H1 (cell line): ENCODE measurements at regions not wholly inside any gene's neighbourhood (a gene's known extent, or its start where the extent isn't known, plus 50 kb on each side); places are given as distances from the start of the nearest gene placed in this dataset.

Source experiments
- CTCF ChIA-PET: fragments of 300-600 bp; sonication (Branson Sonifier 250); formaldehyde crosslinking; loops from one replicate; lab custom pipeline; 2021; ENCODE audit not compliant: partially characterized antibody; lab: Charles Lee
- POLR2A ChIA-PET: fragments of 300-600 bp; sonication (Branson Sonifier 250); formaldehyde crosslinking; loops from one replicate; lab custom pipeline; 2021; ENCODE audit warnings: inconsistent platforms; ENCODE audit not compliant: partially characterized antibody; lab: Charles Lee
- DNase-seq, 2 experiments: peaks; one replicate each; pipeline versions ENCODE4 v3.0.0 to v3.0.0-alpha.2; 2010 to 2022; ENCODE audit warnings: low spot score in 2 of 2, low read depth in 1 of 2, mixed read lengths in 1 of 2
- FAIRE-seq: peaks from 2 replicates; lab custom pipeline; 2011; peaks lifted over from hg19 to GRCh38; lab: Jason Lieb, UNC
- H2AFZ ChIP-seq: 2 replicates; pipeline ENCODE4 v1.8.1; 2012; ENCODE audit warnings: low read length, inconsistent platforms
- H2AK5ac ChIP-seq: 2 replicates; pipeline ENCODE4 v1.6.1; 2013; ENCODE audit warnings: low read depth, low read length
- H2BK120ac ChIP-seq: replicated peaks from 2 replicates; pipeline ENCODE3; 2013; ENCODE audit warnings: low read depth, low read length, inconsistent platforms
- H2BK12ac ChIP-seq: 2 replicates; pipeline ENCODE4 v1.6.1; 2013; ENCODE audit warnings: low read depth, low read length
- H2BK15ac ChIP-seq: 2 replicates; pipeline ENCODE4 v1.6.1; 2013; ENCODE audit warnings: low read length
- H2BK20ac ChIP-seq: 2 replicates; pipeline ENCODE4 v1.6.1; 2013; ENCODE audit warnings: low read length
- H2BK5ac ChIP-seq: 2 replicates; pipeline ENCODE4 v1.6.1; 2013; ENCODE audit warnings: low read depth, low read length
- H3K14ac ChIP-seq: 2 replicates; pipeline ENCODE4 v1.6.1; 2013; ENCODE audit warnings: inconsistent platforms; ENCODE audit not compliant: insufficient read length
- H3K18ac ChIP-seq: 2 replicates; pipeline ENCODE4 v1.6.1; 2013; ENCODE audit warnings: low read length; ENCODE audit errors: extremely low read depth
- H3K23ac ChIP-seq: 2 replicates; pipeline ENCODE4 v1.6.1; 2013; ENCODE audit warnings: inconsistent platforms; ENCODE audit not compliant: insufficient read length
- H3K23me2 ChIP-seq: 2 replicates; pipeline ENCODE4 v1.6.1; 2013; ENCODE audit warnings: low read depth, low read length
- H3K27ac ChIP-seq: 2 replicates; pipeline ENCODE4 v1.6.1; 2011; ENCODE audit warnings: low read depth, low read length, inconsistent platforms
- H3K27me3 ChIP-seq, 4 experiments: replicated peaks in 1 of 4; 1 replicate in 1 of 4; 2 replicates in 3 of 4; pipeline versions ENCODE4 v1.6.1 to v1.8.1; 2011 to 2013; ENCODE audit warnings: low read length in 3 of 4, mild to moderate bottlenecking in 3 of 4, inconsistent platforms in 2 of 4, mixed read lengths in 2 of 4, moderate library complexity in 1 of 4; ENCODE audit not compliant: control insufficient read depth in 3 of 4, insufficient read depth in 3 of 4; ENCODE audit errors: extremely low read depth in 1 of 4
- H3K36me3 ChIP-seq, 4 experiments: 2 replicates each; pipeline versions ENCODE4 v1.6.1 to v1.8.1; 2011 to 2013; ENCODE audit warnings: mild to moderate bottlenecking in 4 of 4, low read length in 3 of 4, moderate library complexity in 2 of 4, control low read depth in 1 of 4, inconsistent platforms in 1 of 4; ENCODE audit not compliant: insufficient read depth in 4 of 4, control insufficient read depth in 2 of 4
- H3K4ac ChIP-seq: replicated peaks from 2 replicates; pipeline ENCODE3; 2013; ENCODE audit warnings: low read length, low read depth, mixed read lengths, inconsistent platforms; ENCODE audit not compliant: insufficient read length
- H3K4me1 ChIP-seq, 4 experiments: replicated peaks in 1 of 4; 1 replicate in 1 of 4; 2 replicates in 3 of 4; pipeline versions ENCODE4 v1.6.1 to v1.8.1; 2011 to 2013; ENCODE audit warnings: low read length in 3 of 4, inconsistent platforms in 2 of 4, mixed read lengths in 1 of 4; ENCODE audit not compliant: insufficient read depth in 4 of 4, control insufficient read depth in 3 of 4
- H3K4me2 ChIP-seq, 2 experiments: 2 replicates each; pipeline versions ENCODE4 v1.6.1 to v1.8.1; 2011 to 2013; ENCODE audit warnings: low read depth in 2 of 2, low read length in 2 of 2, control low read depth in 1 of 2, inconsistent platforms in 1 of 2, mild to moderate bottlenecking in 1 of 2; ENCODE audit not compliant: insufficient read depth in 1 of 2
- H3K4me3 ChIP-seq, 4 experiments: fragments of 200-600, 300-600 bp in 1 of 4; sonication (generic), shearing (Covaris generic), sonication (Bioruptor Twin) in 1 of 4; 2 replicates each; pipeline versions ENCODE4 v1.5.1 to v1.8.1; 2011 to 2016; ENCODE audit warnings: low read length in 4 of 4, low read depth in 3 of 4, control low read depth in 2 of 4, inconsistent platforms in 2 of 4, mild to moderate bottlenecking in 2 of 4, mixed read lengths in 1 of 4, moderate library complexity in 1 of 4; ENCODE audit not compliant: insufficient read depth in 2 of 4; ENCODE audit errors: extremely low read depth in 1 of 4
- H3K56ac ChIP-seq: replicated peaks from 2 replicates; pipeline ENCODE3; 2013; ENCODE audit warnings: low read depth, mild to moderate bottlenecking, mixed read lengths, low read length, inconsistent platforms; ENCODE audit not compliant: insufficient read length
- H3K79me1 ChIP-seq: 2 replicates; pipeline ENCODE4 v1.6.1; 2013; ENCODE audit warnings: low read depth, low read length, control low read depth
- H3K79me2 ChIP-seq, 2 experiments: 2 replicates each; pipeline versions ENCODE4 v1.6.1 to v1.8.1; 2012 to 2013; ENCODE audit warnings: low read length in 2 of 2, mild to moderate bottlenecking in 2 of 2, inconsistent platforms in 1 of 2; ENCODE audit not compliant: insufficient read depth in 2 of 2, control insufficient read depth in 1 of 2
- H3K9ac ChIP-seq, 4 experiments: replicated peaks in 1 of 4; 1 replicate in 1 of 4; 2 replicates in 3 of 4; pipeline versions ENCODE4 v1.6.1 to v1.8.1; 2011 to 2013; ENCODE audit warnings: low read depth in 3 of 4, low read length in 3 of 4, control low read depth in 2 of 4, mild to moderate bottlenecking in 2 of 4, moderate library complexity in 2 of 4, inconsistent platforms in 1 of 4; ENCODE audit errors: extremely low read depth in 1 of 4
- H3K9me3 ChIP-seq, 2 experiments: 2 replicates each; pipeline versions ENCODE4 v1.6.1 to v1.8.1; 2012 to 2013; ENCODE audit warnings: mild to moderate bottlenecking in 2 of 2, moderate library complexity in 2 of 2, control low read depth in 1 of 2, inconsistent platforms in 1 of 2, low read depth in 1 of 2, low read length in 1 of 2, mixed read lengths in 1 of 2; ENCODE audit not compliant: insufficient read depth in 2 of 2
- H4K20me1 ChIP-seq, 2 experiments: replicated peaks in 1 of 2; 2 replicates each; pipeline versions ENCODE3 to v1.8.1; 2011 to 2013; ENCODE audit warnings: inconsistent platforms in 2 of 2, low read length in 2 of 2, mild to moderate bottlenecking in 1 of 2; ENCODE audit not compliant: insufficient read depth in 2 of 2, control insufficient read depth in 1 of 2
- H4K5ac ChIP-seq: 2 replicates; pipeline ENCODE4 v1.6.1; 2013; ENCODE audit warnings: low read length, low read depth, mixed read lengths, inconsistent platforms; ENCODE audit not compliant: insufficient read length
- H4K8ac ChIP-seq: 2 replicates; pipeline ENCODE4 v1.8.0; 2013; ENCODE audit warnings: mild to moderate bottlenecking, moderate library complexity, low read length, inconsistent platforms; ENCODE audit not compliant: insufficient read depth; ENCODE audit errors: extremely low read depth
- H4K91ac ChIP-seq: replicated peaks from 2 replicates; pipeline ENCODE3; 2013; ENCODE audit warnings: low read length, mixed read lengths, inconsistent platforms; ENCODE audit not compliant: insufficient read length
- HDAC2 ChIP-seq, 2 experiments: fragments of 300-600 bp in 1 of 2; sonication (generic) in 1 of 2; IDR thresholded peaks; 2 replicates each; pipeline ENCODE4 v1.6.1; 2011 to 2012; ENCODE audit warnings: low read depth in 2 of 2, low read length in 2 of 2, mild to moderate bottlenecking in 2 of 2, moderate library complexity in 2 of 2, borderline replicate concordance in 1 of 2, inconsistent platforms in 1 of 2
- NANOG ChIP-seq: IDR thresholded peaks from 2 replicates; pipeline ENCODE4 v1.6.1; 2011; ENCODE audit warnings: low read length, low read depth, mild to moderate bottlenecking, inconsistent platforms; ENCODE audit not compliant: insufficient read depth, poor library complexity, severe bottlenecking
- POLR2AphosphoS5 ChIP-seq: IDR thresholded peaks from 2 replicates; pipeline ENCODE4 v1.6.1; 2011; ENCODE audit warnings: low read depth, low read length
- TCF12 ChIP-seq: IDR thresholded peaks from 2 replicates; pipeline ENCODE4 v1.6.1; 2011; ENCODE audit warnings: low read depth, mild to moderate bottlenecking, low read length
- USF2 ChIP-seq: IDR thresholded peaks from 2 replicates; pipeline ENCODE4 v1.6.1; 2011; ENCODE audit warnings: low read length, improper control_type of control experiment
- WGBS, 2 experiments: shearing (Covaris generic) in 1 of 2; methylation state at CpG; one replicate each; pipeline versions ENCODE4 v1.1.6 to v1.1.7; 2013 to 2015; ENCODE audit warnings: low lambda C conversion rate in 2 of 2, mixed read lengths in 2 of 2, inconsistent platforms in 1 of 2, low coverage in 1 of 2, missing lambda C conversion rate in 1 of 2; ENCODE audit not compliant: insufficient replicate concordance in 2 of 2, insufficient coverage in 1 of 2, insufficient read length in 1 of 2; ENCODE audit errors: extremely low coverage in 1 of 2, missing lambda C conversion rate in 1 of 2; 5-methylcytosine and 5-hydroxymethylcytosine counted together

- Histone ChIP-seq H3K27me3 (peaks cover 0 to 4% (median 3%) of the 10 kb centered on the region in 4 experiments; a peak in 3 of 7 replicates), H3K9me3 (no peaks in the 10 kb centered on the region), H3K14ac (no peak overlapping the region), H2BK12ac (no peak overlapping the region), H2BK15ac (no peak overlapping the region), H2BK5ac (no peak overlapping the region), H3K18ac (no peak overlapping the region), H2AK5ac (no peak overlapping the region), H3K23me2 (no peaks in the 10 kb centered on the region), H3K36me3 (no peaks in the 10 kb centered on the region), H3K9ac (no peak overlapping the region), H3K4ac (no peak overlapping the region), H3K79me1 (no peaks in the 10 kb centered on the region), H3K79me2 (no peaks in the 10 kb centered on the region), H3K27ac (no peak overlapping the region), H4K8ac (no peak overlapping the region), H3K56ac (no peak overlapping the region), H2BK20ac (no peak overlapping the region), H4K91ac (no peak overlapping the region), H3K23ac (no peak overlapping the region), H2BK120ac (no peak overlapping the region), H3K4me2 (no peak overlapping the region), H4K20me1 (no peaks in the 10 kb centered on the region), H3K4me3 (no peak overlapping the region), H2AFZ (no peak overlapping the region), H3K4me1 (no peaks in the 10 kb centered on the region), H4K5ac (no peak overlapping the region)
- POLR2A ChIA-PET: no interaction called here
- CTCF ChIA-PET: interaction anchor here (1.3 kb wide), 1 partner anchor 29 kb away, joined by 3 read pairs; no protein-coding TSS in a partner anchor
- TF ChIP-seq TCF12 (0 out of 2 replicates have a peak, but pooled peaks have one; percentile 74), NANOG (no peak), USF2 (no peak), HDAC2 (IDR thresholded peaks at IDR 0.05; ENCODE audit: borderline replicate concordance in 1 of 2, low read depth in 2 of 2, low read length in 2 of 2) (no peak), POLR2AphosphoS5 (peak; percentile 91)
- FAIRE-seq: no peak
- DNase-seq: no peak
- WGBS, 2 experiments: 82% methylated on average over 2 of the region's 2 CpGs; no CpG with 5 or more reads in 1 of the 2 experiments
Measured at GRCh38 chr18:47461977-47462376, 210.5 kb upstream of the SKOR2 start.
